ENCODE measurements at regions not wholly inside any gene's neighbourhood (a gene's known extent, or its start where the extent isn't known, plus 50 kb on each side); places are given as distances from the start of the nearest gene placed in this dataset.
"Not testable (repeated sequence)": the region's sequence is repeated elsewhere in the genome, so short reads cannot be mapped to it uniquely, and the experiment has no call there.

GRCh38 chr3:11739706-11740105 lies 96.0 kb upstream of the VGLL4 start:
- no peak overlapping the region for H3K4me3 ChIP-seq (ENCODE audit: control insufficient read depth, low read depth, low read length)
- DNase-seq (ENCODE audit: low read depth), result no peak
- TF ChIP-seq CTCF (IDR thresholded peaks at IDR 0.05; ENCODE audit: control insufficient read depth, insufficient read depth, low read depth, low read length, missing control alignments), result no peak

- no peak for DNase-seq (ENCODE audit: low read depth)
- no peak overlapping the region for H3K4me3 ChIP-seq (ENCODE audit: control insufficient read depth, low read depth, low read length)
- no peak for TF ChIP-seq CTCF (IDR thresholded peaks at IDR 0.05; ENCODE audit: control insufficient read depth, insufficient read depth, low read depth, low read length, missing control alignments)
Measured at GRCh38 chr3:11739123-11739522, 95.4 kb upstream of the VGLL4 start.

GRCh38 chr3:11737742-11738141 lies 94.0 kb upstream of the VGLL4 start:
- DNase-seq (ENCODE audit: low read depth), result no peak
- no peak for TF ChIP-seq CTCF (IDR thresholded peaks at IDR 0.05; ENCODE audit: control insufficient read depth, insufficient read depth, low read depth, low read length, missing control alignments)

GRCh38 chr3:11736136-11736833 lies 92.6 kb upstream of the VGLL4 start:
- H3K4me3 ChIP-seq (ENCODE audit: control insufficient read depth, low read depth, low read length), result no peak overlapping the region
- no peak for DNase-seq (ENCODE audit: low read depth)
- no peak for TF ChIP-seq CTCF (IDR thresholded peaks at IDR 0.05; ENCODE audit: control insufficient read depth, insufficient read depth, low read depth, low read length, missing control alignments)

More at GRCh38 chr3:11737742-11738141, 94.0 kb upstream of the VGLL4 start:
- no peak overlapping the region for H3K4me3 ChIP-seq (ENCODE audit: control insufficient read depth, low read depth, low read length)

- no peak overlapping the region for H3K4me3 ChIP-seq (ENCODE audit: control insufficient read depth, low read depth, low read length)
- TF ChIP-seq CTCF (IDR thresholded peaks at IDR 0.05; ENCODE audit: control insufficient read depth, insufficient read depth, low read depth, low read length, missing control alignments), result no peak
- DNase-seq (ENCODE audit: low read depth), result no peak
Measured at GRCh38 chr3:11735638-11736037, 91.9 kb upstream of the VGLL4 start.

GRCh38 chr3:11735111-11735510 lies 91.4 kb upstream of the VGLL4 start:
- not testable (repeated sequence) for DNase-seq (ENCODE audit: low read depth); H3K4me3 ChIP-seq (ENCODE audit: control insufficient read depth, low read depth, low read length)

GRCh38 chr3:11733914-11734313 lies 90.2 kb upstream of the VGLL4 start:
- H3K4me3 ChIP-seq (ENCODE audit: control insufficient read depth, low read depth, low read length), result no peak overlapping the region
- TF ChIP-seq CTCF (IDR thresholded peaks at IDR 0.05; ENCODE audit: control insufficient read depth, insufficient read depth, low read depth, low read length, missing control alignments), result no peak
- DNase-seq (ENCODE audit: low read depth), result no peak
